ENCODE measurements at regions not wholly inside any gene's neighbourhood (a gene's known extent, or its start where the extent isn't known, plus 50 kb on each side); places are given as distances from the start of the nearest gene placed in this dataset.
A peak's percentile ranks its signal among the peaks of the same experiment; 100 is the strongest.

GRCh38 chr2:19300961-19301360 lies 57.5 kb downstream of the OSR1 start:
- no peak for DNase-seq

GRCh38 chr2:19299522-19299921 lies 58.9 kb downstream of the OSR1 start:
- no peak for DNase-seq

GRCh38 chr2:19299032-19299431 lies 59.4 kb downstream of the OSR1 start:
- DNase-seq = no peak

GRCh38 chr2:19297716-19298115 lies 60.7 kb downstream of the OSR1 start:
- no peak for DNase-seq

GRCh38 chr2:19295998-19296502 lies 62.4 kb downstream of the OSR1 start:
- DNase-seq = no peak

GRCh38 chr2:19292007-19292406 lies 66.4 kb downstream of the OSR1 start:
- DNase-seq = no peak

- DNase-seq = no peak
Observed at GRCh38 chr2:19288291-19288690, 70.1 kb downstream of the OSR1 start.

- DNase-seq = no peak
Observed at GRCh38 chr2:19287324-19287723, 71.1 kb downstream of the OSR1 start.

GRCh38 chr2:19282305-19282704 lies 76.1 kb downstream of the OSR1 start:
- DNase-seq = no peak

- DNase-seq = no peak
Observed at GRCh38 chr2:19274439-19274838, 84.0 kb downstream of the OSR1 start.

- no peak for DNase-seq
Observed at GRCh38 chr2:19272941-19273470, 85.4 kb downstream of the OSR1 start.

- DNase-seq = no peak
Observed at GRCh38 chr2:19272039-19272438, 86.4 kb downstream of the OSR1 start.

- no peak for DNase-seq
Observed at GRCh38 chr2:19264852-19265251, 93.6 kb downstream of the OSR1 start.

- DNase-seq = no peak
Observed at GRCh38 chr2:19262150-19262549, 96.3 kb downstream of the OSR1 start.

GRCh38 chr2:19261061-19261460 lies 97.4 kb downstream of the OSR1 start:
- DNase-seq = no peak

GRCh38 chr2:19256121-19256601 lies 102.3 kb downstream of the OSR1 start:
- peak; percentile 81 for DNase-seq

- no peak for DNase-seq
Observed at GRCh38 chr2:19255481-19255880, 102.9 kb downstream of the OSR1 start.

GRCh38 chr2:19251554-19251953 lies 106.9 kb downstream of the OSR1 start:
- DNase-seq = no peak

GRCh38 chr2:19250906-19251305 lies 107.5 kb downstream of the OSR1 start:
- no peak for DNase-seq

GRCh38 chr2:19247186-19247585 lies 111.2 kb downstream of the OSR1 start:
- no peak for DNase-seq

GRCh38 chr2:19246496-19246895 lies 111.9 kb downstream of the OSR1 start:
- no peak for DNase-seq

GRCh38 chr2:19244460-19245363 lies 113.7 kb downstream of the OSR1 start:
- DNase-seq = no peak

GRCh38 chr2:19238440-19239060 lies 119.9 kb downstream of the OSR1 start:
- no peak for DNase-seq

GRCh38 chr2:19235308-19235707 lies 123.1 kb downstream of the OSR1 start:
- peak; percentile 36 for DNase-seq

All from fibroblast of skin of scalp (primary cell).